ENCODE measurements at regions not wholly inside any gene's neighbourhood (a gene's known extent, or its start where the extent isn't known, plus 50 kb on each side); places are given as distances from the start of the nearest gene placed in this dataset.

GRCh38 chr1:37233606-37234005, 199.3 kb upstream of the GRIK3 start:
- DNase-seq (ENCODE audit: low spot score) (no peak), ATAC-seq (ENCODE audit: low FRiP score) (no peak)
- TF ChIP-seq, protein P1, sequence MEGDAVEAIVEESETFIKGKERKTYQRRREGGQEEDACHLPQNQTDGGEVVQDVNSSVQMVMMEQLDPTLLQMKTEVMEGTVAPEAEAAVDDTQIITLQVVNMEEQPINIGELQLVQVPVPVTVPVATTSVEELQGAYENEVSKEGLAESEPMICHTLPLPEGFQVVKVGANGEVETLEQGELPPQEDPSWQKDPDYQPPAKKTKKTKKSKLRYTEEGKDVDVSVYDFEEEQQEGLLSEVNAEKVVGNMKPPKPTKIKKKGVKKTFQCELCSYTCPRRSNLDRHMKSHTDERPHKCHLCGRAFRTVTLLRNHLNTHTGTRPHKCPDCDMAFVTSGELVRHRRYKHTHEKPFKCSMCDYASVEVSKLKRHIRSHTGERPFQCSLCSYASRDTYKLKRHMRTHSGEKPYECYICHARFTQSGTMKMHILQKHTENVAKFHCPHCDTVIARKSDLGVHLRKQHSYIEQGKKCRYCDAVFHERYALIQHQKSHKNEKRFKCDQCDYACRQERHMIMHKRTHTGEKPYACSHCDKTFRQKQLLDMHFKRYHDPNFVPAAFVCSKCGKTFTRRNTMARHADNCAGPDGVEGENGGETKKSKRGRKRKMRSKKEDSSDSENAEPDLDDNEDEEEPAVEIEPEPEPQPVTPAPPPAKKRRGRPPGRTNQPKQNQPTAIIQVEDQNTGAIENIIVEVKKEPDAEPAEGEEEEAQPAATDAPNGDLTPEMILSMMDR (IDR thresholded peaks at IDR 0.05), result no peak

GRCh38 chr1:37234941-37235418, 200.7 kb upstream of the GRIK3 start:
- DNase-seq (ENCODE audit: low spot score) (no peak), ATAC-seq (ENCODE audit: low FRiP score) (no peak)
- TF ChIP-seq, protein P1 (IDR thresholded peaks at IDR 0.05), result no peak

GRCh38 chr1:37237948-37238347, 203.6 kb upstream of the GRIK3 start:
- no peak for ATAC-seq (ENCODE audit: low FRiP score)
- no peak for DNase-seq (ENCODE audit: low spot score)
- TF ChIP-seq, protein P1 (IDR thresholded peaks at IDR 0.05), result no peak

- no peak for DNase-seq (ENCODE audit: low spot score)
- TF ChIP-seq, protein P1 (IDR thresholded peaks at IDR 0.05), result no peak
- no peak for ATAC-seq (ENCODE audit: low FRiP score)
Measured at GRCh38 chr1:37238364-37239224, 204.3 kb upstream of the GRIK3 start.

DNA sequence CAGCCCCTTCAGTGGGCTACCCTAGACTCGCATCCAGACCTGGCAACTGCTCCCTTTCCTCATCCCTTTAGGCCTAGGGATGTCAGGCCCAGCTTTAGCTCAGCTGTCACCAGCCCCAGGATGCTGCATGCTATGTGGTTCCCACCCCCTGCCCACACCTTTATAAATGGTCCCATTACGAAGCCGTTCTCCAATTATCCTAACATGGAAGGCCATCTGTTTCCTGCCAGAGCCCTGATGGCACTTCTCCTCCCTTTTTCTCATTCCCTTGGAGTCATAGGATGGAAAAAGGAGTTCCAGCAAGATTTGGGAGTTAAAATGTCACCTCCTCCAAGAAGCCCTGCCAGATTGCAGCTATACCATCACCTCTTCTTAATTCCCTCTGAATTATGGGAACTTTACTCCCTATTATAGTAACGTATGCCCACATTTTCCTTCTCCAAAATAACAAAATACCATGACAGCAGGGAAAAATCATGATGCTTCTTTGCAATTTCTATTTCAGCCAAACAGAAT, 205.0 kb upstream of the GRIK3 start:
- TF ChIP-seq, protein P1 (IDR thresholded peaks at IDR 0.05), result no peak
- no peak for ATAC-seq (ENCODE audit: low FRiP score)

GRCh38 chr1:37240897-37241296, 206.6 kb upstream of the GRIK3 start:
- DNase-seq (ENCODE audit: low spot score), result no peak
- no peak for ATAC-seq (ENCODE audit: low FRiP score)
- TF ChIP-seq, protein P1 (IDR thresholded peaks at IDR 0.05), result no peak

More for the DNA sequence above, 205.0 kb upstream of the GRIK3 start:
- DNase-seq (ENCODE audit: low spot score), result no peak

DNA sequence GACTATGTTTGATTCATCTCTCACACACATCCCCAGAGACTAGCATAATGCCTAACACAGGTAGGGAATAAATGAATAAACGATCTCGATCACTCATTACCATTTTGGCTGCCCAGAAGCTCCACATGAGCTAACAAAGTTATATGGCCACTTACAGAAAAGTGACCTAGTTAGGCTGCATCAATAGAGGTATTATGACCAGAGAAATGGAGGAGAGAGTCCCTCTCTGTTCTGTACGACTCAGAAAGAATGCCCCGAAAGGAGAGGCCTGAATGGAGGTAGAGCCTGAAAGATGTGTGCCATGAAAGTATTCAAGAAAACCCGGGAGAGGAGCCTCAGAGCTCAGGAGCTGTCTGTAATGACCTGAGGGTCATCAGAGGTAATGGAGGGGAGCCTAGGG, 208.2 kb upstream of the GRIK3 start:
- TF ChIP-seq, protein P1 (IDR thresholded peaks at IDR 0.05), result no peak
- no peak for DNase-seq (ENCODE audit: low spot score)
- no peak for ATAC-seq (ENCODE audit: low FRiP score)

Measured in omental fat pad (tissue), 3 donors.